Neural progenitor cell (in vitro differentiated cells): ENCODE measurements at regions not wholly inside any gene's neighbourhood (a gene's known extent, or its start where the extent isn't known, plus 50 kb on each side); places are given as distances from the start of the nearest gene placed in this dataset.

Experiments
- EZH2 ChIP-seq: fragments of 200-600 bp; sonication (generic); IDR thresholded peaks from 2 replicates; pipeline ENCODE4 v1.6.1; 2017; ENCODE audit warnings: antibody characterized with exemption, mild to moderate bottlenecking, moderate library complexity
- EZH2phosphoT487 ChIP-seq: fragments of 200-600 bp; sonication (generic); IDR thresholded peaks from 2 replicates; pipeline ENCODE4 v1.6.1; 2017; ENCODE audit warnings: antibody characterized with exemption
- TF ChIP-seq, protein P1 (sequence below): fragments of 200-600 bp; sonication (generic); IDR thresholded peaks from 2 replicates; pipeline ENCODE4 v1.5.1; 2017; ENCODE audit warnings: antibody characterized with exemption, mild to moderate bottlenecking

DNA sequence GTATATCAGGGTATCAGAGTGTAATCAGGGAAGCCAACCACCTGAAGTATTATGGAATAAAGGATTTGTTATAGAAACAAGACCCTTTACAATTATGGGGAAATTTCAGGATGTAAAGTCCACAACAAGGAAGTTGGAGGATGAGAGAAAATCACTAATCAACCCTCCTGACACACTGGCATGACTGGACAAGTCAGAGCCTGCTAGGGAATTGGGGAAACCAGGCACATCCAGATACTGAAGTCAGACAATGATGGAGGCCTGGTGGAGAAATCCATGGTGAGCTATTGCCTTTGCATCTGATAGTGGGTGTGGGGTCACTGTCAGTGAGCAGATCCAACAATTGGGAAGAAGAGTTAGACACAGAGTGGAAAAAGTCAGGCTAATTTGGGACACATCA is 158.8 kb upstream of the FBXO11 start:
- TF ChIP-seq, protein P1, sequence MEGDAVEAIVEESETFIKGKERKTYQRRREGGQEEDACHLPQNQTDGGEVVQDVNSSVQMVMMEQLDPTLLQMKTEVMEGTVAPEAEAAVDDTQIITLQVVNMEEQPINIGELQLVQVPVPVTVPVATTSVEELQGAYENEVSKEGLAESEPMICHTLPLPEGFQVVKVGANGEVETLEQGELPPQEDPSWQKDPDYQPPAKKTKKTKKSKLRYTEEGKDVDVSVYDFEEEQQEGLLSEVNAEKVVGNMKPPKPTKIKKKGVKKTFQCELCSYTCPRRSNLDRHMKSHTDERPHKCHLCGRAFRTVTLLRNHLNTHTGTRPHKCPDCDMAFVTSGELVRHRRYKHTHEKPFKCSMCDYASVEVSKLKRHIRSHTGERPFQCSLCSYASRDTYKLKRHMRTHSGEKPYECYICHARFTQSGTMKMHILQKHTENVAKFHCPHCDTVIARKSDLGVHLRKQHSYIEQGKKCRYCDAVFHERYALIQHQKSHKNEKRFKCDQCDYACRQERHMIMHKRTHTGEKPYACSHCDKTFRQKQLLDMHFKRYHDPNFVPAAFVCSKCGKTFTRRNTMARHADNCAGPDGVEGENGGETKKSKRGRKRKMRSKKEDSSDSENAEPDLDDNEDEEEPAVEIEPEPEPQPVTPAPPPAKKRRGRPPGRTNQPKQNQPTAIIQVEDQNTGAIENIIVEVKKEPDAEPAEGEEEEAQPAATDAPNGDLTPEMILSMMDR: no peak
- TF ChIP-seq EZH2 (no peak), EZH2phosphoT487 (no peak)
